Activated T-helper 17 cell treated with anti-CD3 and anti-CD28 coated beads, Interleukin-2, amount 50 U/mL, for 72 hours (primary cell): ENCODE measurements at regions not wholly inside any gene's neighbourhood (a gene's known extent, or its start where the extent isn't known, plus 50 kb on each side); places are given as distances from the start of the nearest gene placed in this dataset.

Source experiments
- ATAC-seq: fragments of 150-1000 bp; cut with Tn5 transposase; replicated peaks from 2 replicates; pipeline ENCODE4 v1.10.0; 2021; ENCODE audit warnings: mild to moderate bottlenecking, moderate library complexity
- H3K27ac Mint-ChIP-seq: one replicate; pipeline ENCODE4 v1.8.0; 2022; ENCODE audit warnings: mixed read lengths
- H3K27me3 Mint-ChIP-seq: one replicate; pipeline ENCODE4 v1.8.0; 2022; ENCODE audit warnings: mixed read lengths
- H3K36me3 Mint-ChIP-seq: one replicate; pipeline ENCODE4 v1.8.0; 2022; ENCODE audit warnings: low read depth, mild to moderate bottlenecking, mixed read lengths
- H3K4me1 Mint-ChIP-seq: one replicate; pipeline ENCODE4 v1.8.0; 2022; ENCODE audit warnings: mixed read lengths
- H3K4me3 Mint-ChIP-seq: one replicate; pipeline ENCODE4 v1.8.0; 2022; ENCODE audit warnings: mild to moderate bottlenecking, mixed read lengths
- H3K9me3 Mint-ChIP-seq: one replicate; pipeline ENCODE4 v1.8.0; 2022; ENCODE audit warnings: mixed read lengths

- H3K27ac Mint-ChIP-seq = no peak overlapping the region
- no peaks in the 10 kb centered on the region for H3K36me3 Mint-ChIP-seq
- no peaks in the 10 kb centered on the region for H3K9me3 Mint-ChIP-seq
- no peak for ATAC-seq
- H3K4me1 Mint-ChIP-seq = no peaks in the 10 kb centered on the region
- H3K4me3 Mint-ChIP-seq = no peak overlapping the region
- peaks cover 7% of the 10 kb centered on the region for H3K27me3 Mint-ChIP-seq
Observed at GRCh38 chr6:53446151-53446550, 97.4 kb upstream of the ELOVL5 start.

GRCh38 chr6:53441761-53442160 is 93.0 kb upstream of the ELOVL5 start:
- no peaks in the 10 kb centered on the region for H3K4me1 Mint-ChIP-seq
- H3K27me3 Mint-ChIP-seq = peaks cover 5% of the 10 kb centered on the region
- no peaks in the 10 kb centered on the region for H3K9me3 Mint-ChIP-seq
- no peak for ATAC-seq
- no peak overlapping the region for H3K4me3 Mint-ChIP-seq
- no peak overlapping the region for H3K27ac Mint-ChIP-seq
- H3K36me3 Mint-ChIP-seq = no peaks in the 10 kb centered on the region

GRCh38 chr6:53441035-53441493 is 92.3 kb upstream of the ELOVL5 start:
- ATAC-seq = peak; percentile 86
- no peaks in the 10 kb centered on the region for H3K9me3 Mint-ChIP-seq
- no peak overlapping the region for H3K4me3 Mint-ChIP-seq
- H3K4me1 Mint-ChIP-seq = no peaks in the 10 kb centered on the region
- peaks cover 5% of the 10 kb centered on the region for H3K27me3 Mint-ChIP-seq
- no peaks in the 10 kb centered on the region for H3K36me3 Mint-ChIP-seq
- no peak overlapping the region for H3K27ac Mint-ChIP-seq

GRCh38 chr6:53440336-53440945 is 91.7 kb upstream of the ELOVL5 start:
- ATAC-seq = peak; percentile 30
- Mint-ChIP-seq H3K4me3 (no peak overlapping the region), H3K36me3 (no peaks in the 10 kb centered on the region), H3K27ac (peak overlapping the region; percentile 23), H3K4me1 (no peaks in the 10 kb centered on the region), H3K9me3 (no peaks in the 10 kb centered on the region), H3K27me3 (peaks cover 5% of the 10 kb centered on the region)

GRCh38 chr6:53439556-53439955 is 90.8 kb upstream of the ELOVL5 start:
- ATAC-seq = no peak
- Mint-ChIP-seq H3K27ac (no peak overlapping the region), H3K4me1 (no peaks in the 10 kb centered on the region), H3K9me3 (no peaks in the 10 kb centered on the region), H3K27me3 (peaks cover 5% of the 10 kb centered on the region), H3K36me3 (no peaks in the 10 kb centered on the region), H3K4me3 (no peak overlapping the region)

GRCh38 chr6:53437557-53438202 is 88.9 kb upstream of the ELOVL5 start:
- Mint-ChIP-seq H3K27me3 (peaks cover 1% of the 10 kb centered on the region), H3K27ac (no peak overlapping the region), H3K4me3 (no peak overlapping the region), H3K4me1 (no peaks in the 10 kb centered on the region), H3K36me3 (no peaks in the 10 kb centered on the region), H3K9me3 (no peaks in the 10 kb centered on the region)
- ATAC-seq = peak; percentile 38

- H3K9me3 Mint-ChIP-seq = no peaks in the 10 kb centered on the region
- no peak overlapping the region for H3K4me3 Mint-ChIP-seq
- no peaks in the 10 kb centered on the region for H3K36me3 Mint-ChIP-seq
- no peak for ATAC-seq
- H3K4me1 Mint-ChIP-seq = no peaks in the 10 kb centered on the region
- no peaks in the 10 kb centered on the region for H3K27me3 Mint-ChIP-seq
- H3K27ac Mint-ChIP-seq = no peak overlapping the region
Observed at GRCh38 chr6:53436526-53437303, 88.0 kb upstream of the ELOVL5 start.

GRCh38 chr6:53433951-53434285 is 85.2 kb upstream of the ELOVL5 start:
- H3K4me3 Mint-ChIP-seq = no peak overlapping the region
- H3K9me3 Mint-ChIP-seq = no peaks in the 10 kb centered on the region
- ATAC-seq = no peak
- no peak overlapping the region for H3K27ac Mint-ChIP-seq
- peaks cover 8% of the 10 kb centered on the region for H3K4me1 Mint-ChIP-seq
- H3K36me3 Mint-ChIP-seq = no peaks in the 10 kb centered on the region
- H3K27me3 Mint-ChIP-seq = no peaks in the 10 kb centered on the region

- no peak overlapping the region for H3K4me3 Mint-ChIP-seq
- no peak overlapping the region for H3K27ac Mint-ChIP-seq
- ATAC-seq = no peak
- H3K36me3 Mint-ChIP-seq = no peaks in the 10 kb centered on the region
- peaks cover 9% of the 10 kb centered on the region for H3K4me1 Mint-ChIP-seq
- H3K9me3 Mint-ChIP-seq = no peaks in the 10 kb centered on the region
- no peaks in the 10 kb centered on the region for H3K27me3 Mint-ChIP-seq
Observed at GRCh38 chr6:53433261-53433950, 84.7 kb upstream of the ELOVL5 start.

GRCh38 chr6:53432318-53433161 is 83.8 kb upstream of the ELOVL5 start:
- Mint-ChIP-seq H3K36me3 (no peaks in the 10 kb centered on the region), H3K27me3 (no peaks in the 10 kb centered on the region), H3K9me3 (no peaks in the 10 kb centered on the region), H3K4me1 (peaks cover 10% of the 10 kb centered on the region), H3K4me3 (no peak overlapping the region), H3K27ac (no peak overlapping the region)
- ATAC-seq = peak; percentile 43

GRCh38 chr6:53431704-53432103 is 83.0 kb upstream of the ELOVL5 start:
- Mint-ChIP-seq H3K36me3 (no peaks in the 10 kb centered on the region), H3K27me3 (no peaks in the 10 kb centered on the region), H3K27ac (no peak overlapping the region), H3K4me3 (no peak overlapping the region), H3K9me3 (no peaks in the 10 kb centered on the region), H3K4me1 (peaks cover 19% of the 10 kb centered on the region)
- no peak for ATAC-seq

- Mint-ChIP-seq H3K4me3 (no peak overlapping the region), H3K27ac (peak overlapping the region; percentile 0), H3K27me3 (peaks cover 3% of the 10 kb centered on the region), H3K9me3 (no peaks in the 10 kb centered on the region), H3K4me1 (peaks cover 21% of the 10 kb centered on the region), H3K36me3 (no peaks in the 10 kb centered on the region)
- peak; percentile 10 for ATAC-seq
Observed at GRCh38 chr6:53429401-53429800, 80.7 kb upstream of the ELOVL5 start.

GRCh38 chr6:53428886-53429285 is 80.1 kb upstream of the ELOVL5 start:
- Mint-ChIP-seq H3K36me3 (no peaks in the 10 kb centered on the region), H3K27ac (peak overlapping the region; percentile 0), H3K4me1 (peaks cover 21% of the 10 kb centered on the region), H3K27me3 (peaks cover 7% of the 10 kb centered on the region), H3K4me3 (no peak overlapping the region), H3K9me3 (no peaks in the 10 kb centered on the region)
- ATAC-seq = no peak
